Osteoblast (primary cell): ENCODE measurements at regions not wholly inside any gene's neighbourhood (a gene's known extent, or its start where the extent isn't known, plus 50 kb on each side); places are given as distances from the start of the nearest gene placed in this dataset.

Source experiments
- DNase-seq: peaks from one replicate; pipeline ENCODE4 v3.0.0; 2011; ENCODE audit warnings: low spot score, mixed read lengths; ENCODE audit not compliant: insufficient read length; ENCODE audit errors: missing footprints
- H2AFZ ChIP-seq: 2 replicates; pipeline ENCODE4 v1.6.0; 2011; ENCODE audit warnings: mild to moderate bottlenecking, low read length
- H3K27ac ChIP-seq: 2 replicates; pipeline ENCODE4 v1.5.1; 2011; ENCODE audit warnings: mild to moderate bottlenecking, low read depth, low read length, moderate library complexity
- H3K27me3 ChIP-seq: 2 replicates; pipeline ENCODE4 v1.6.0; 2012; ENCODE audit warnings: mild to moderate bottlenecking, control low read depth, inconsistent platforms, low read length, moderate library complexity; ENCODE audit not compliant: insufficient read depth
- H3K36me3 ChIP-seq: 2 replicates; pipeline ENCODE4 v1.5.1; 2011; ENCODE audit warnings: mild to moderate bottlenecking, low read length, control low read depth, moderate library complexity; ENCODE audit not compliant: insufficient read depth
- H3K4me1 ChIP-seq: 2 replicates; pipeline ENCODE4 v1.5.1; 2011; ENCODE audit warnings: mild to moderate bottlenecking, low read length, control low read depth, moderate library complexity; ENCODE audit not compliant: insufficient read depth
- H3K4me2 ChIP-seq: 2 replicates; pipeline ENCODE4 v1.6.0; 2011; ENCODE audit warnings: mild to moderate bottlenecking, low read length; ENCODE audit not compliant: insufficient read depth
- H3K4me3 ChIP-seq: fragments of 200-600 bp; sonication (generic); 3 replicates; pipeline ENCODE4 v1.5.1; 2012; ENCODE audit warnings: mild to moderate bottlenecking, low read length, inconsistent platforms; ENCODE audit not compliant: insufficient read depth
- H3K79me2 ChIP-seq: 2 replicates; pipeline ENCODE4 v1.6.0; 2012; ENCODE audit warnings: mild to moderate bottlenecking, low read length, control low read depth, inconsistent platforms; ENCODE audit not compliant: insufficient read depth
- H3K9me3 ChIP-seq: 2 replicates; pipeline ENCODE4 v1.5.1; 2011; ENCODE audit warnings: low read depth, low read length, control low read depth
- H4K20me1 ChIP-seq: 2 replicates; pipeline ENCODE4 v1.6.0; 2012; ENCODE audit warnings: mild to moderate bottlenecking, low read length, control low read depth; ENCODE audit not compliant: insufficient read depth
- CTCF ChIP-seq: IDR thresholded peaks from 2 replicates; pipeline ENCODE4 v1.5.1; 2011; ENCODE audit warnings: mild to moderate bottlenecking, low read depth, low read length, moderate library complexity; ENCODE audit errors: extremely low read depth

- Histone ChIP-seq H3K27ac (no peak overlapping the region), H3K4me2 (no peak overlapping the region), H3K4me3 (no peak overlapping the region), H3K79me2 (no peaks in the 10 kb centered on the region), H2AFZ (no peak overlapping the region), H4K20me1 (no peaks in the 10 kb centered on the region), H3K36me3 (no peaks in the 10 kb centered on the region), H3K9me3 (no peaks in the 10 kb centered on the region), H3K27me3 (no peaks in the 10 kb centered on the region), H3K4me1 (no peaks in the 10 kb centered on the region)
- TF ChIP-seq CTCF = no peak
- no peak for DNase-seq
Observed at GRCh38 chr1:115479055-115479482, 141.0 kb upstream of the NGF start.

GRCh38 chr1:115477071-115477470, 139.0 kb upstream of the NGF start:
- H3K79me2 ChIP-seq = no peaks in the 10 kb centered on the region
- no peak overlapping the region for H3K4me3 ChIP-seq
- no peak overlapping the region for H2AFZ ChIP-seq
- H3K36me3 ChIP-seq = no peaks in the 10 kb centered on the region
- no peaks in the 10 kb centered on the region for H3K4me1 ChIP-seq
- H3K27me3 ChIP-seq = no peaks in the 10 kb centered on the region
- H4K20me1 ChIP-seq = no peaks in the 10 kb centered on the region
- H3K27ac ChIP-seq = no peak overlapping the region
- DNase-seq = no peak
- no peaks in the 10 kb centered on the region for H3K9me3 ChIP-seq
- H3K4me2 ChIP-seq = no peak overlapping the region
- TF ChIP-seq CTCF = no peak

- no peak overlapping the region for H3K27ac ChIP-seq
- peak; percentile 62 for DNase-seq
- no peaks in the 10 kb centered on the region for H4K20me1 ChIP-seq
- H3K4me1 ChIP-seq = no peaks in the 10 kb centered on the region
- TF ChIP-seq CTCF = peak; percentile 34
- H3K36me3 ChIP-seq = no peaks in the 10 kb centered on the region
- H3K4me2 ChIP-seq = no peak overlapping the region
- no peaks in the 10 kb centered on the region for H3K27me3 ChIP-seq
- no peak overlapping the region for H3K4me3 ChIP-seq
- no peak overlapping the region for H2AFZ ChIP-seq
- H3K79me2 ChIP-seq = no peaks in the 10 kb centered on the region
- H3K9me3 ChIP-seq = no peaks in the 10 kb centered on the region
Observed at GRCh38 chr1:115476616-115477015, 138.6 kb upstream of the NGF start.

GRCh38 chr1:115475901-115476300, 137.9 kb upstream of the NGF start:
- H3K27ac ChIP-seq = no peak overlapping the region
- H3K79me2 ChIP-seq = no peaks in the 10 kb centered on the region
- no peaks in the 10 kb centered on the region for H3K36me3 ChIP-seq
- no peak overlapping the region for H2AFZ ChIP-seq
- no peaks in the 10 kb centered on the region for H3K27me3 ChIP-seq
- no peak overlapping the region for H3K4me3 ChIP-seq
- no peaks in the 10 kb centered on the region for H3K9me3 ChIP-seq
- no peak for TF ChIP-seq CTCF
- H4K20me1 ChIP-seq = no peaks in the 10 kb centered on the region
- no peak overlapping the region for H3K4me2 ChIP-seq
- H3K4me1 ChIP-seq = no peaks in the 10 kb centered on the region
- no peak for DNase-seq
